OCI-LY7 (cell line): ENCODE measurements at regions not wholly inside any gene's neighbourhood (a gene's known extent, or its start where the extent isn't known, plus 50 kb on each side); places are given as distances from the start of the nearest gene placed in this dataset.

Experiments used
- EZH2phosphoT487 ChIP-seq: fragments of 200-600 bp; sonication (generic); IDR thresholded peaks from 2 replicates; pipeline ENCODE4 v1.6.1; 2018; ENCODE audit warnings: low read depth, borderline replicate concordance, mild to moderate bottlenecking, mixed run types, antibody characterized with exemption, low read length, moderate library complexity, mixed read lengths
- TF ChIP-seq, protein P1 (sequence below): fragments of 200-600 bp; sonication (generic); conservative IDR thresholded peaks from 2 replicates; pipeline ENCODE4 v1.5.1; 2014; ENCODE audit warnings: mild to moderate bottlenecking, antibody characterized with exemption, low read length, moderate library complexity, mixed read lengths

DNA sequence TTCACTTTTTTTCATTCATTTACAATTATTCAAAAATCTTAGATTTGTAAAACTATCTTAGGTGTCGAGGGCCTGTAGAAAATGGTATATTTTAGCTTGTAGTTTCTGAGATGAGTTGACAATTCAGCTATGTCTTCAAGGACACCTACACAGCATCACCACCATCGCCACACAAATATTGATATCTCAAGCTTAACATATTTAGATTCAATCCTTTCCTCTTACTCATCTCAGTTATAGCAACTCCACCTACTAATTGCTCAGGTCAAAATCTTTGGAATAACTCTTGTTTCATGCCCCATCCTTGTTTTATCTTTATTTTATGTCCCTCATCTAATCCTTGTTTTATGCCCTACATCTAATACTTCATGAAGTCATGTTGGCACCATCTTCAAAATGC is 276.8 kb downstream of the CDH11 start:
- TF ChIP-seq, protein P1, sequence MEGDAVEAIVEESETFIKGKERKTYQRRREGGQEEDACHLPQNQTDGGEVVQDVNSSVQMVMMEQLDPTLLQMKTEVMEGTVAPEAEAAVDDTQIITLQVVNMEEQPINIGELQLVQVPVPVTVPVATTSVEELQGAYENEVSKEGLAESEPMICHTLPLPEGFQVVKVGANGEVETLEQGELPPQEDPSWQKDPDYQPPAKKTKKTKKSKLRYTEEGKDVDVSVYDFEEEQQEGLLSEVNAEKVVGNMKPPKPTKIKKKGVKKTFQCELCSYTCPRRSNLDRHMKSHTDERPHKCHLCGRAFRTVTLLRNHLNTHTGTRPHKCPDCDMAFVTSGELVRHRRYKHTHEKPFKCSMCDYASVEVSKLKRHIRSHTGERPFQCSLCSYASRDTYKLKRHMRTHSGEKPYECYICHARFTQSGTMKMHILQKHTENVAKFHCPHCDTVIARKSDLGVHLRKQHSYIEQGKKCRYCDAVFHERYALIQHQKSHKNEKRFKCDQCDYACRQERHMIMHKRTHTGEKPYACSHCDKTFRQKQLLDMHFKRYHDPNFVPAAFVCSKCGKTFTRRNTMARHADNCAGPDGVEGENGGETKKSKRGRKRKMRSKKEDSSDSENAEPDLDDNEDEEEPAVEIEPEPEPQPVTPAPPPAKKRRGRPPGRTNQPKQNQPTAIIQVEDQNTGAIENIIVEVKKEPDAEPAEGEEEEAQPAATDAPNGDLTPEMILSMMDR = no peak
- no peak for TF ChIP-seq EZH2phosphoT487
